T-helper 22 cell (primary cell): ENCODE measurements at regions not wholly inside any gene's neighbourhood (a gene's known extent, or its start where the extent isn't known, plus 50 kb on each side); places are given as distances from the start of the nearest gene placed in this dataset.
"Not testable (repeated sequence)": the region's sequence is repeated elsewhere in the genome, so short reads cannot be mapped to it uniquely, and the experiment has no call there.

Source experiments
- DNase-seq: peaks from one replicate; pipeline ENCODE4 v3.0.0-alpha.2; 2020; ENCODE audit warnings: low read depth

GRCh38 chr7:130789436-130789835 lies 55.4 kb upstream of the KLF14 start:
- no peak for DNase-seq

- DNase-seq = no peak
Observed at GRCh38 chr7:130791746-130792145, 57.7 kb upstream of the KLF14 start.

DNA sequence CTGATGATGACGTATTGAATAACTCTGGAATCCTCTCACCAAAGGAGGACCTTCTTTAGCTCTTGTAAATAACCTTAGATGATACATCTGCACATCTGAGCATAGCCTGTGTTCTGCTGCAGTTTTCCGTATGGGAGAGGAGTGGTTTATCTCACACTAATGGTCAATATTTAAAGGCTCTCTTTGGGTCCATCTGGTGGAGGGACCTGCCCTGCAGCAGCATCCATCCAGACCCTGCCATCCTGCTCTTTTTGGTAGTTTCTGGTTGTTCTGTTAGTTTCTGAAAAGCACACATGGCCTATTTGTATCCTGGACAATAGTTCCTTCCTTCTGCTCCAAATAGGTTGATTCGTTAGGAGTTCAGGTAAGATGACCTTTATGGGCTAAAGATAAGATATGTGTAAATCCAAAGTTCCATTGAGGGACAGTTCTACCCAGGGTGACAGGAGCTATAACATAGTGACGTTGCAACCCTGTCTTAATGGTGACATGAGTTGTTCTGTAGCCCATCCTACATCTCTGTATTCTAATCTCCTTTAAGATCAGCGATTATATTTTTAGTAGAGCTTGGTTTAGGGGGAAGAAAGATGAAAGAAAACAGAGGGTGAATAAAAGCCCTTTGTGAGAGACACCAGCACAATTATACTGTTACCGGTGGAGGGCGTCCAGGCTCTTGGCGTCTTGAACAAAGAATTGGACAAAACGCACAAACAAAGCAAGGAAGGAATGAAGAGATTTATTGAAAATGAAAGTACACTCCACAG lies 60.0 kb upstream of the KLF14 start:
- no peak for DNase-seq

- DNase-seq = no peak
Observed at GRCh38 chr7:130794619-130794922, 60.6 kb upstream of the KLF14 start.

- DNase-seq = not testable (repeated sequence)
Observed at GRCh38 chr7:130796425-130796824, 62.4 kb upstream of the KLF14 start.

DNA sequence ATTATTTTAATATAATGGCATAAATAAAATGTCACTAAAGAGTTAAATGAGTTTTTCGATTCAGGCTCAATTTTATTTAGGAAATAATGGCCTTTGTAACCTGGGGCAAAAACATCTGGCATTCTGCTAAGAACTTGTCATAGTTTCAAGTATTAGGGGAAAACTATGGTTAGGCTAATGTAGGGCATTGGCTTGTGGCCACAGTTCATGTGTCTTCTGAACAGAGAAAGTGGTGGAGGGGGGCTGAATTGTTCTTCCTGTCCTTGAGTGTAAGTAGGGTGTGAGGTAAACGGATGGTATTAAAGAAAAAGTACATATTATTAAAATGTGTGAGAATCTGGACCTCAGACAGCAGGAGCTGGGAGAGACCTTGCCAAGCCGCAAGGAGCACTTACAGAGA lies 69.1 kb upstream of the KLF14 start:
- DNase-seq = no peak

GRCh38 chr7:130804220-130804619 lies 70.2 kb upstream of the KLF14 start:
- DNase-seq = no peak

DNA sequence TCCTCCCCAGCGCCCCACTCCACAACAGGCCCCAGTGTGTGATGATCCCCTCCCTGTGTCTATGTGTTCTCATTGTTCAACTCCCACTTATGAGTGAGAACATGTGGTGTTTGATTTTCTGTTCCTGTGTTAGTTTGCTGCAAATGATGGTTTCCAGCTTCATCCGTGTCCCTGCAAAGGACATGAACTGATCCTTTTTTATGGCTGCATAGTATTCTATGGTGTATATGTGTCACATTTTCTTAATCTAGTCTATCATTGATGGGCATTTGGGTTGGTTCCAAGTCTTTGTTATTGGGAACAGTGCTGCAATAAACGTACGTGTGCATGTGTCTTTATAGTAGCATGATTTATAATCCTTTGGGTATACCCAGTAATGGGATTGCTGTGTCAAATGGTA lies 78.8 kb upstream of the KLF14 start:
- not testable (repeated sequence) for DNase-seq

- no peak for DNase-seq
Observed at GRCh38 chr7:130814778-130815335, 80.8 kb upstream of the KLF14 start.

- no peak for DNase-seq
Observed at GRCh38 chr7:130818056-130818455, 84.0 kb upstream of the KLF14 start.

GRCh38 chr7:130821864-130822263 lies 87.9 kb upstream of the KLF14 start:
- no peak for DNase-seq

GRCh38 chr7:130822642-130823041 lies 88.6 kb upstream of the KLF14 start:
- DNase-seq = no peak

GRCh38 chr7:130823060-130823459 lies 89.1 kb upstream of the KLF14 start:
- no peak for DNase-seq

DNA sequence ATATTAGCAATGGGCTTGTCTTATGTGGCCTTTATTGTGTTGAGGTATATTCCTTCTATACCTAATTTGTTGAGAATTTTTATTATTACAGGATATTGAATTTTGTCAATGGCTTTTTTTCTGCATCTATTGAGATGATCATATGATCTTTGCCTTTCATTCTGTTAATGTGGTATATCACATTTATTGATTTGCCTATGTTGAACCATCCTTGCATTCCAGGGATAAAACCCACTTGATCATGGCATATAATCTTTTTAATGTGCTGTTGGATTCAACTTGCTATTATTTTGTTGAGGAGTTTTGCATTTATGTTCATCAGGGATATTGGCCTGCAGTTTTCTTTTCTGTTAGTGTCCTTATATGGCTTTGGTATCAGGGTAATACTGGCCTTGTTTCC lies 91.8 kb upstream of the KLF14 start:
- DNase-seq = no peak

DNA sequence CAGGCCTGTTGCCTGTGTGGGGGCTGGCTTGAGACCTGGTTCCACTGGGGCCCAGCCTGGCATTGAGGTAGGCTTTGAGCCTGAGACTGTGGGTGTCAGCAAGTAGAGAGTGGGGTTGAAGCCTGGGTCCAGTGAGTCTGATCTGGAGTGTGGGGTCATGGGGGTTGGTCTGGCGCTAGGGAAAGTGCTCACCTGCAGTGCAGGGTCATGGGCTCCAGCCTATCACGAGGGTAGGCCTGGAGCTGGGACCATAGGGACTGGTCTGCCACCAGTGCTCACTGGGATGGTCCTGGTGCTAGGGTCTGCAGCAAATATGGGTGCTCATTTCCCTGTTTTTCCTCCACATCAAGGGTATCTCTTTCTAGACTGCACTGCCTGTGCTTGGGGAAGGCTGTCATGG lies 95.4 kb upstream of the KLF14 start:
- DNase-seq = no peak

DNA sequence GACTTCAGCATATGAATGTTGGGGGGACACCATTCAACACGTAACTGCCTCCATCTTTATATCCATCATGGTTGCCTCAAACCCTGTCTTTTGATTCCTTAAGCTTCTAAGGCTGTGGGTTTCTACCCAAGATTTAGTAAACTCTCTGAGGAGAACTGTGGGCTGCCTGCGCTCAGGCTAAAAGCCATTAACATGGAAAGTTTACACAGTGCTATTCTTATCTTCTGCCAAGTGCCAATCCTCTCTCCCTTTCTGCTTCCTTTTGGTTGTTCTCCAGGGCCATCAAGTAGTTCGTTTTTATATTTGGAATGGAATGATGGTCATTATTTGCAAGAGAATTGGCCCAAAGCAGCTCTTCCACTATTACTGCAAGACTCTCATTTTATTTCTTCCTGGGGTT lies 97.3 kb upstream of the KLF14 start:
- DNase-seq = no peak

DNA sequence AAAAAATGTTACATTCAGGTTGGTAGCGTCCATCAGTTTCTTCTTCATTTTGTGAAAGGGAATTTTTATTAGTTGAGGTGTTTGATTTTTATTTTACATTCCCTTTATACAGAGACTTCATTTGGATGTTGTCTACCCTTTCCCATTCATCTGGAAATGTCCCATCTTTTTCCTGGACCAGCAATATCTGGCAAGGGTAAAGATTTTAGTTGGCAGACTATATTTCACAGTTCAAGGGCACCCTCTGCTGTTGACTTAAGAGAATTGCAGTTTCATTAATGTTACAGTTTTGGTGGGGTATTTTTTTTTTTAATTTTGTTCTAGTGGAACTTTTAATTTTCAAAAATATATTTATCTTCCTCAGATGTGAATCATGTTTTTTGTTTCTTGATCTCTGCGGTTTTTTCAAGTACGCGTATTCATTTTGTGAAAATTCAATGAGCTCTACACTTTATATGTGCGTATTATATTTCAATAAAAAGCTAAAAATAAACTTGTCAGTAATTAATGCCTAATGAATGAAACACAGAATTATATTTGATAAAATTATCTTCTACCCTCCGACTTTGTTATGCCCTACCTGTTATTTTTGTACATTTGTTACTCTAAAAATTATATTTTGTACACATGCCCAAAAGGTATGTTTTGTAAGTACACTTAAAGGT lies 97.9 kb upstream of the KLF14 start:
- no peak for DNase-seq

DNA sequence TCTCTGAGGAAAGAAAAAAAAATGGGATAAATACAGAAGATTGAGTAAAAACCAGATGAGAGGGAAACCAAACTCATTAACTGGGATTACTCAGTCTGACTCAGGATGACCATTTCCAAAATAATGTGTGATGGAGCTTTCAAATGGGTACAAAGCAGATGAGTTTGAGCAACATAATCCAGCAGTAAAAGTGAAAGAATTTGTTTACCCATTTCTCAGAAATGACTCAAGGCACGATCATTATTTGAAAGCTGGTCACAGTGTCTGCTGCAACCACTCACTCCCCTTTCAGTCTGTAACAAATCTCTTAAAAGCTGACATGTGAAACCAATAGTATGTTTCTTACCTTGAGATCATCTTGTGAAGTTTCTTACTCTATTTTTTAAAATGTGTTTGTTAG lies 104.7 kb upstream of the KLF14 start:
- DNase-seq = no peak

DNA sequence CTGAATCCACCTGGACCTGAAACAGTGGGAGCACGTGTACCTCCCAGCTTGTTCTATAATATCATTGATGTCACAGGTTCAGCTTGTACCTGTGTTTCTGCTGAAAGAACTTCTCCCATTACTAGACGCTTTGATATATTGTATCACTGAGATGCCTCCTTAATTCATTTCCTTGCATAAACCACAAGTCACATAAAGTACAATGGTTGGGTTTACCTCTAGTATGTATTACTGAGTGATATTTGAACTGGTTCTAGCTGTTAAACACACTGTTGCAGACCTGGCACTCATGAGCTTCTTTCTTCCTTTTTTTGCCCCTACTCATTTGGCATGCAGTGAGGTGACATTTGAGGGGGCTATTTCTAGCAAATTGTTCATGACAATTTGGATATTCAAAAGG lies 106.6 kb upstream of the KLF14 start:
- DNase-seq = no peak

GRCh38 chr7:130841416-130841815 lies 107.4 kb upstream of the KLF14 start:
- DNase-seq = no peak

DNA sequence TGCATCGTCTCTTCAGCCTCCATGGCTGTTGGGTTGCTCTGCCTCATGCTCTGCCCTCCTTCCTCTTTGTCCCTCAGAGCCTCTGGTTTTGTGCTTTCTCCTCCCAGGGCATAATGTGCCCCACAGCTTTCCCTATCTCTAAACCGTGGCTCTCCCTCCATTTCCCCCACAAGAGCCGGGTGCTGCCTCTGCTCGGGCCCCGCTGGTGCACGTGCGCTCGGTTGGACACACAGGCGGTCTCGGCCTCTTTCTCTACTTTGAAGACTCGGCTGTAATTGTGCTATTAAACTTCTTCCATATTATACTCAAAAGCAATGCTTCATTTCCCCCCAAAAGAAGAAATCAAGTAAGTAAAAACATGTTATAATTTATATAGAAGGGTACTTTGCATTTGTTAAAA lies 109.7 kb upstream of the KLF14 start:
- DNase-seq = no peak

GRCh38 chr7:130844811-130845580 lies 111.0 kb upstream of the KLF14 start:
- no peak for DNase-seq

- DNase-seq = no peak
Observed at GRCh38 chr7:130845581-130846085, 111.6 kb upstream of the KLF14 start.
